ENCODE measurements at regions not wholly inside any gene's neighbourhood (a gene's known extent, or its start where the extent isn't known, plus 50 kb on each side); places are given as distances from the start of the nearest gene placed in this dataset.

- no peak for DNase-seq
Measured at GRCh38 chr18:61107113-61107512, 226.1 kb upstream of the CDH20 start.

GRCh38 chr18:61108706-61109105 is 224.5 kb upstream of the CDH20 start:
- no peak for DNase-seq

GRCh38 chr18:61123309-61123708 is 209.9 kb upstream of the CDH20 start:
- no peak for DNase-seq

- no peak for DNase-seq
Measured at GRCh38 chr18:61127714-61128467, 205.3 kb upstream of the CDH20 start.

GRCh38 chr18:61129001-61129400 is 204.2 kb upstream of the CDH20 start:
- DNase-seq, result peak; percentile 88

GRCh38 chr18:61132031-61132430 is 201.2 kb upstream of the CDH20 start:
- DNase-seq, result no peak

GRCh38 chr18:61133783-61134182 is 199.4 kb upstream of the CDH20 start:
- DNase-seq, result no peak

GRCh38 chr18:61136711-61137251 is 196.4 kb upstream of the CDH20 start:
- DNase-seq, result no peak

GRCh38 chr18:61141691-61142090 is 191.5 kb upstream of the CDH20 start:
- DNase-seq, result no peak

- DNase-seq, result no peak
Measured at GRCh38 chr18:61148322-61148721, 184.9 kb upstream of the CDH20 start.

GRCh38 chr18:61149786-61150185 is 183.4 kb upstream of the CDH20 start:
- DNase-seq, result no peak

- DNase-seq, result no peak
Measured at GRCh38 chr18:61153571-61153970, 179.7 kb upstream of the CDH20 start.

GRCh38 chr18:61154866-61155265 is 178.4 kb upstream of the CDH20 start:
- DNase-seq, result no peak

GRCh38 chr18:61155586-61155985 is 177.6 kb upstream of the CDH20 start:
- no peak for DNase-seq

GRCh38 chr18:61157451-61157850 is 175.8 kb upstream of the CDH20 start:
- DNase-seq, result no peak

GRCh38 chr18:61159246-61159645 is 174.0 kb upstream of the CDH20 start:
- DNase-seq, result no peak

- no peak for DNase-seq
Measured at GRCh38 chr18:61164321-61164720, 168.9 kb upstream of the CDH20 start.

- DNase-seq, result no peak
Measured at GRCh38 chr18:61167902-61168301, 165.3 kb upstream of the CDH20 start.

GRCh38 chr18:61169386-61169785 is 163.8 kb upstream of the CDH20 start:
- no peak for DNase-seq

- no peak for DNase-seq
Measured at GRCh38 chr18:61172624-61173023, 160.6 kb upstream of the CDH20 start.

- DNase-seq, result no peak
Measured at GRCh38 chr18:61173554-61173953, 159.7 kb upstream of the CDH20 start.

- no peak for DNase-seq
Measured at GRCh38 chr18:61183798-61184197, 149.4 kb upstream of the CDH20 start.

- no peak for DNase-seq
Measured at GRCh38 chr18:61187971-61188370, 145.3 kb upstream of the CDH20 start.

- DNase-seq, result no peak
Measured at GRCh38 chr18:61189376-61189775, 143.9 kb upstream of the CDH20 start.

- no peak for DNase-seq
Measured at GRCh38 chr18:61194726-61195125, 138.5 kb upstream of the CDH20 start.
